Retinal pigment epithelial cell (primary cell): ENCODE measurements at regions not wholly inside any gene's neighbourhood (a gene's known extent, or its start where the extent isn't known, plus 50 kb on each side); places are given as distances from the start of the nearest gene placed in this dataset.

Source experiments
- DNase-seq: peaks from one replicate; pipeline ENCODE4 v3.0.0-alpha.2; 2010; ENCODE audit warnings: low read depth
- H3K4me3 ChIP-seq: 2 replicates; pipeline ENCODE4 v1.5.1; 2011; ENCODE audit warnings: mild to moderate bottlenecking, low read length, control low read depth, moderate library complexity
- TF ChIP-seq, protein P1 (sequence below): conservative IDR thresholded peaks from 2 replicates; pipeline ENCODE4 v1.5.1; 2011; ENCODE audit warnings: low read depth, low read length, control low read depth, inconsistent platforms

DNA sequence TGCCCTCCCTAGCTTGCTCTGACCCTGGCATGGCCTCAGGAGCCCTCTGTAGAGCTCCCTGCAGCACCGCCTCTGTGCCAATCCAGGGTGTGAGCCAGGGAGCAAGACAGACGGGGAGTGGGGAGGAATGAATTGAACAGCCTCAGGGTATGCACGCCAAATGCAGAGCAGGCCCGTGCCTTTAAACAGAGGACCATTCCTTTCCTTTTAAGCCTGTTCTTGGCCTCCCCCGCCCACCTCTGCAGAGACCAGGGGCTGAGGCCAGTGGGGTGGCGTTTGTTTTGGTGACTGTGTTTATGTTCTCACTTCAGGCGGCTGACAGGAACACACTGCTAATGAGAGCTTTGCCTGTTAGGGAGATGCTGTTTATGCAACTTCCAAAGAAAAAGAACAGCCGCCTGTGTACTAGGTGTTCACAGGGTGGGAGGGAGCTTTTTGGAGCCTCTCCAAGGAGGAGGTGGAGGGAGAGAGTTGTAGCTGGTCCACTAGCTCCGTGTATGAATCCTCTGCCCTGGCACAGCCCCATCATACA lies 528.1 kb upstream of the DPP6 start:
- no peak for DNase-seq
- no peak overlapping the region for H3K4me3 ChIP-seq
- TF ChIP-seq, protein P1, sequence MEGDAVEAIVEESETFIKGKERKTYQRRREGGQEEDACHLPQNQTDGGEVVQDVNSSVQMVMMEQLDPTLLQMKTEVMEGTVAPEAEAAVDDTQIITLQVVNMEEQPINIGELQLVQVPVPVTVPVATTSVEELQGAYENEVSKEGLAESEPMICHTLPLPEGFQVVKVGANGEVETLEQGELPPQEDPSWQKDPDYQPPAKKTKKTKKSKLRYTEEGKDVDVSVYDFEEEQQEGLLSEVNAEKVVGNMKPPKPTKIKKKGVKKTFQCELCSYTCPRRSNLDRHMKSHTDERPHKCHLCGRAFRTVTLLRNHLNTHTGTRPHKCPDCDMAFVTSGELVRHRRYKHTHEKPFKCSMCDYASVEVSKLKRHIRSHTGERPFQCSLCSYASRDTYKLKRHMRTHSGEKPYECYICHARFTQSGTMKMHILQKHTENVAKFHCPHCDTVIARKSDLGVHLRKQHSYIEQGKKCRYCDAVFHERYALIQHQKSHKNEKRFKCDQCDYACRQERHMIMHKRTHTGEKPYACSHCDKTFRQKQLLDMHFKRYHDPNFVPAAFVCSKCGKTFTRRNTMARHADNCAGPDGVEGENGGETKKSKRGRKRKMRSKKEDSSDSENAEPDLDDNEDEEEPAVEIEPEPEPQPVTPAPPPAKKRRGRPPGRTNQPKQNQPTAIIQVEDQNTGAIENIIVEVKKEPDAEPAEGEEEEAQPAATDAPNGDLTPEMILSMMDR = no peak

DNA sequence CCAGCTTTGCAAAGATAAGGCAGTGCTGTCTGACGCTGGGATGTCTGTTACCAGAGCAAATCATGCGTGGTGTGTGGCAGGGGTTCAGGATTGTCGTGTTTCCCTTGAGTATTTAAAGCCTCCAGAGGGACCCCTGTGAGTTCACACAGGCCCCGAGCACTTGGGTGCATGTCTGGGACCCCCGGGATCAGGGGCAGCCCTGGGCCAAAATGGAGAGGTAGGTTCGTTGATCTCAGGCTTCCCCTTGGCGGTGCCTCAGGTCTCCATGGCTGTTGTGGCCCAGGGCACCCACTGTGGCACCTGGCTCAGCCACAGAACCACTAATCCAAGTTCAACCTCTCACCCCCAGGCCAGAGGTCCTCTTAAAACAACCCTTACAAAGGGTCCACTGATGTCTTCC lies 523.1 kb upstream of the DPP6 start:
- TF ChIP-seq, protein P1 = no peak
- H3K4me3 ChIP-seq = no peak overlapping the region
- DNase-seq = no peak

DNA sequence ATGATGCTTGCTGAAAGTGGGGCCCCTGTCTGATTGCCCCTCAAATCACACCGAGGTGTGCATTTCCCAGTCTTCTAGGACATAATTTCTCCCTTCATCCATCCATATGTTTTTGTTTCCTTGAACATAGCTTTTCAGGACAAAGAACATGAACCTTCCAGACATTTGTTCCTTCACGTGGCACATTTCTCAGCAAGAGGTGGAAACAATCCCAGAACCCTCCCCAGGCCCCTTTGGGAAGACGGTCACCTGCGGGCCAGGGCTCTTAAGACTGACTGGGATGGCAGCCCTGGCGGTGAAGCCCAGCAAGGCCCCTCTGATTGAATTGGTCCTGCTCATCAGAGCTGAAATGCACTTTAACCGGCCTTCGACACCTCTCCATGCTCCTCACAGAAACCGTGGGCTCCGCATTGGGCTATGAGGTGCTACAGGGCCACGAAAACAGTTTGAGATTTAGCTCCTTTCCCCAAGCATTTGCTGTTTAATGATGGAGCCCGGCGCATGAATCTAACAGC lies 522.5 kb upstream of the DPP6 start:
- H3K4me3 ChIP-seq = no peak overlapping the region
- TF ChIP-seq, protein P1 = no peak
- DNase-seq = no peak

DNA sequence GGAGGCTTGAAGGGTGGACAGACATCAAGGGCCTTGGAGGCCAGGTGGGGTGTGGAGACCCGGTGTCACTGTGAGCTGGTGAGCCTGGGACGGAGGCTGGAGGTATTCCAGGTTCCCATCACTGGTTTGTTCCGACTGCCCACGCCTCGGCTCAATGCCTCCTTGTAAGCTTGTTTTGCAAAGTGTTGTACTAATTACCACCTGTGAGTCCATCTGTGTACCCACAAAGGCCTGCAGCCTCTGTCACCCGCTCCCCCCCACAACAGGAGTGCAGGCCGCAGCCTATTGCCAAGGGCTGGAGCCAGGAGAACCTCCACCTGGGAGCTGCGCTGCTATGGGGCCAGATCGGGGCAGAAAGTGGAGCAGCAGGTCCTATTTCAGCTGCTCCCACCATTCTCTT lies 521.8 kb upstream of the DPP6 start:
- no peak overlapping the region for H3K4me3 ChIP-seq
- TF ChIP-seq, protein P1 = no peak
- no peak for DNase-seq

DNA sequence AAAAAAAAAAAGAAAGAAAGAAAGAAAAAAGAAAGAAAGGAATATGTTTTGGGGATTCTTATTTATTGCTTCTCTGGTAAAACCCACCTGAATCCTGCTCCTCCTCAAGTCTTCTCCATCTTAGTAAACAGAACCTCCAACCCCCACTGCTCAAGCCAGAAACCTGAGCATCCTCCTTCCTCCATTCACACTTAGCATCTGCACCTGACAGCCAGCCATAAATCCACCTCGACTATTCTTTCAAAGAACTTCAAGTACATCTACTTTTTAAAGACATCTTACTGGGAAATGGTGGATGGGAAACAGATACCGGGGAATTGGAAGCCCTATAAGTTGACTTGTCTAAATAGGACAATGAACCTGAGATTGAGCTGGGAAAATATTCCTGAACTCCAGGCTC lies 519.9 kb upstream of the DPP6 start:
- no peak overlapping the region for H3K4me3 ChIP-seq
- TF ChIP-seq, protein P1 = no peak
- no peak for DNase-seq

DNA sequence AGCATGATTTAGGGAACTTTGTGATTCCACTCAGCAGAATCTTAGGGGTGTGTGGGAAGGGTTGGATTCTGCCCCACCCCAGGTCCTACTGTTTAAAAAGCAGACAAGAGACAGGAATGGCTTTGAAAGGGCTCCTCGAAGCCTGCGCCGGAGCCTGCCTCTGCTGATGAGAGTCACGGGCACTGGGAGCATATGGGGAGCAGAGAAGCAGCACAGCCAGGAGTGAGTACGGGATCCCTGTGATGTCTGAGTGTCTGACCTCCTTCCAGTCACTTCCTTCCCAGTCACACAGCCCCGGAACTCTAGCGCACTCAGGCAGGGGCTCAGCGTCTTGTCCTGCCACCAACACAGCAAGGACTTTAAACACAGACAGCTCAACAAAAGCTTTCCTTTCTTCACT lies 514.9 kb upstream of the DPP6 start:
- TF ChIP-seq, protein P1 = no peak
- H3K4me3 ChIP-seq = no peak overlapping the region
- no peak for DNase-seq

DNA sequence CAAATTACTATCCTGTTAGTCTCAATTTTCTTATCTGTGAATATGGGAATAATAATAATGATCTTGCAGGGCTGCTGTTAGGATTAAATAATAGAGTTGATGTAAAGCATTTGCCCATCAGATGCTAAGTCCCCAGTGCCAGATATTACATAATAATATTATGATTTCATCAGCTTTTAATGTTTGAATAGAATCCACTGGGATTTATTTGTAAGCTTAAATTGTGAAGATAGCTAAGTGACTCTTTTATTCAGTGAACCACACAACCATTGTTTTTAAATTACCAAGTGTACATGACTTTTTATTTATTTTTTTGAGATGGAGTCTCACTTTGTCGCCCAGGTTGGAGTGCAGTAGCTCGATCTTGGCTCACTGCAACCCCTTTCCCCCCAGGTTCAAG lies 510.3 kb upstream of the DPP6 start:
- TF ChIP-seq, protein P1 = no peak
- H3K4me3 ChIP-seq = no peak overlapping the region
- no peak for DNase-seq
